ENCODE measurements at regions not wholly inside any gene's neighbourhood (a gene's known extent, or its start where the extent isn't known, plus 50 kb on each side); places are given as distances from the start of the nearest gene placed in this dataset.

DNA sequence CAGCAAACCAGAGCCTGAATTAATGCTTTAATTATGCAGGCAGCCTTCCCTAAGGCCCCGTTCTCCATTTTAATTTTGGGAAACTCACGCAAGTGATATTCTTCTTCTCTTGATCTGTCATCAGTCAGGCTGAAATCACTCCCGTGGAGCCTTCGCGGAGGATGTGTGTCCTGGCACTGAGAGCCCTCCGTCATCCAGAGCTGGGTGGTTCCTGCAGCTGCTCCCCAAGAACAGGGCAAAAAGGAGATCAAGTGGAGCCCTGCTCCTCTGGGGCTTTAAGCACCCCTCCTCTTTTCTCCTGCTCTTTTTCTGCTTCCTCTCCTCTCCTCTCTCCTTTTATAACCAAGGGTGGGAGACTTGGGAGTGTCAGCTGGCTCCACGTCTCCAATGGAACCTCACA is 133.2 kb upstream of the CACNA1E start:
- no peak for DNase-seq
- Histone ChIP-seq H3K9ac (ENCODE audit: low read length) (no peak overlapping the region), H3K9me2 (replicated peaks; ENCODE audit: insufficient read depth, low read length) (no peaks in the 10 kb centered on the region), H3K4me1 (ENCODE audit: low read length) (no peaks in the 10 kb centered on the region), H3K27me3 (replicated peaks; ENCODE audit: insufficient read depth, low read length) (no peaks in the 10 kb centered on the region), H3K79me2 (ENCODE audit: low read length) (no peaks in the 10 kb centered on the region), H2AFZ (ENCODE audit: low read length) (no peak overlapping the region), H3K4me3 (ENCODE audit: low read length) (no peak overlapping the region), H3K9me3 (replicated peaks; ENCODE audit: insufficient read depth, low read length) (no peaks in the 10 kb centered on the region), H3F3A (ENCODE audit: insufficient read depth, low read length) (no peaks in the 10 kb centered on the region), H4K20me1 (ENCODE audit: insufficient read depth, low read length) (no peaks in the 10 kb centered on the region), H3K4me2 (ENCODE audit: low read depth, low read length) (no peak overlapping the region), H3K36me3 (replicated peaks; ENCODE audit: insufficient read depth, low read length) (no peaks in the 10 kb centered on the region), H3K27ac (ENCODE audit: low read length) (no peak overlapping the region)
- TF ChIP-seq EZH2 (optimal IDR thresholded peaks at IDR 0.05; ENCODE audit: low read depth, low read length) (no peak), EZH2phosphoT487 (IDR thresholded peaks at IDR 0.05; ENCODE audit: low read length) (no peak)
- TF ChIP-seq, protein P1, sequence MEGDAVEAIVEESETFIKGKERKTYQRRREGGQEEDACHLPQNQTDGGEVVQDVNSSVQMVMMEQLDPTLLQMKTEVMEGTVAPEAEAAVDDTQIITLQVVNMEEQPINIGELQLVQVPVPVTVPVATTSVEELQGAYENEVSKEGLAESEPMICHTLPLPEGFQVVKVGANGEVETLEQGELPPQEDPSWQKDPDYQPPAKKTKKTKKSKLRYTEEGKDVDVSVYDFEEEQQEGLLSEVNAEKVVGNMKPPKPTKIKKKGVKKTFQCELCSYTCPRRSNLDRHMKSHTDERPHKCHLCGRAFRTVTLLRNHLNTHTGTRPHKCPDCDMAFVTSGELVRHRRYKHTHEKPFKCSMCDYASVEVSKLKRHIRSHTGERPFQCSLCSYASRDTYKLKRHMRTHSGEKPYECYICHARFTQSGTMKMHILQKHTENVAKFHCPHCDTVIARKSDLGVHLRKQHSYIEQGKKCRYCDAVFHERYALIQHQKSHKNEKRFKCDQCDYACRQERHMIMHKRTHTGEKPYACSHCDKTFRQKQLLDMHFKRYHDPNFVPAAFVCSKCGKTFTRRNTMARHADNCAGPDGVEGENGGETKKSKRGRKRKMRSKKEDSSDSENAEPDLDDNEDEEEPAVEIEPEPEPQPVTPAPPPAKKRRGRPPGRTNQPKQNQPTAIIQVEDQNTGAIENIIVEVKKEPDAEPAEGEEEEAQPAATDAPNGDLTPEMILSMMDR (IDR thresholded peaks at IDR 0.05; ENCODE audit: low read length): no peak

GRCh38 chr1:181351740-181352139 is 131.6 kb upstream of the CACNA1E start:
- no peak overlapping the region for H3K4me2 ChIP-seq (ENCODE audit: low read depth, low read length)
- H3F3A ChIP-seq (ENCODE audit: insufficient read depth, low read length): no peaks in the 10 kb centered on the region
- no peak for DNase-seq
- no peak overlapping the region for H3K27ac ChIP-seq (ENCODE audit: low read length)
- no peaks in the 10 kb centered on the region for H3K79me2 ChIP-seq (ENCODE audit: low read length)
- no peaks in the 10 kb centered on the region for H4K20me1 ChIP-seq (ENCODE audit: insufficient read depth, low read length)
- no peak overlapping the region for H3K9ac ChIP-seq (ENCODE audit: low read length)
- no peaks in the 10 kb centered on the region for H3K27me3 ChIP-seq (replicated peaks; ENCODE audit: insufficient read depth, low read length)
- H3K9me3 ChIP-seq (replicated peaks; ENCODE audit: insufficient read depth, low read length): no peaks in the 10 kb centered on the region
- H3K36me3 ChIP-seq (replicated peaks; ENCODE audit: insufficient read depth, low read length): no peaks in the 10 kb centered on the region
- no peak overlapping the region for H2AFZ ChIP-seq (ENCODE audit: low read length)
- no peaks in the 10 kb centered on the region for H3K4me1 ChIP-seq (ENCODE audit: low read length)
- H3K4me3 ChIP-seq (ENCODE audit: low read length): no peak overlapping the region
- TF ChIP-seq, protein P1 (IDR thresholded peaks at IDR 0.05; ENCODE audit: low read length): no peak
- no peak for TF ChIP-seq EZH2 (optimal IDR thresholded peaks at IDR 0.05; ENCODE audit: low read depth, low read length)
- no peak for TF ChIP-seq EZH2phosphoT487 (IDR thresholded peaks at IDR 0.05; ENCODE audit: low read length)
- H3K9me2 ChIP-seq (replicated peaks; ENCODE audit: insufficient read depth, low read length): no peaks in the 10 kb centered on the region

GRCh38 chr1:181352695-181353094 is 130.6 kb upstream of the CACNA1E start:
- H3K9me2 ChIP-seq (replicated peaks; ENCODE audit: insufficient read depth, low read length): no peaks in the 10 kb centered on the region

More at GRCh38 chr1:181352695-181353094, 130.6 kb upstream of the CACNA1E start:
- no peaks in the 10 kb centered on the region for H3K4me1 ChIP-seq (ENCODE audit: low read length)
- H3K4me3 ChIP-seq (ENCODE audit: low read length): no peak overlapping the region
- TF ChIP-seq EZH2phosphoT487 (IDR thresholded peaks at IDR 0.05; ENCODE audit: low read length) (no peak), EZH2 (optimal IDR thresholded peaks at IDR 0.05; ENCODE audit: low read depth, low read length) (no peak)
- TF ChIP-seq, protein P1 (IDR thresholded peaks at IDR 0.05; ENCODE audit: low read length): no peak
- no peak overlapping the region for H3K9ac ChIP-seq (ENCODE audit: low read length)
- no peaks in the 10 kb centered on the region for H3F3A ChIP-seq (ENCODE audit: insufficient read depth, low read length)
- H3K79me2 ChIP-seq (ENCODE audit: low read length): no peaks in the 10 kb centered on the region
- H4K20me1 ChIP-seq (ENCODE audit: insufficient read depth, low read length): no peaks in the 10 kb centered on the region
- H3K36me3 ChIP-seq (replicated peaks; ENCODE audit: insufficient read depth, low read length): no peaks in the 10 kb centered on the region
- H2AFZ ChIP-seq (ENCODE audit: low read length): no peak overlapping the region
- no peak overlapping the region for H3K27ac ChIP-seq (ENCODE audit: low read length)
- H3K27me3 ChIP-seq (replicated peaks; ENCODE audit: insufficient read depth, low read length): no peaks in the 10 kb centered on the region
- H3K4me2 ChIP-seq (ENCODE audit: low read depth, low read length): no peak overlapping the region
- DNase-seq: no peak
- H3K9me3 ChIP-seq (replicated peaks; ENCODE audit: insufficient read depth, low read length): no peaks in the 10 kb centered on the region

Data from MM.1S (cell line).